ENCODE measurements at regions not wholly inside any gene's neighbourhood (a gene's known extent, or its start where the extent isn't known, plus 50 kb on each side); places are given as distances from the start of the nearest gene placed in this dataset.
"Not testable (repeated sequence)": the region's sequence is repeated elsewhere in the genome, so short reads cannot be mapped to it uniquely, and the experiment has no call there.

GRCh38 chr17:72786-73185 lies 64.6 kb upstream of the SCGB1C2 start:
- H3K36me3 ChIP-seq (ENCODE audit: control insufficient read depth in 2 of 4, insufficient read depth in 4 of 4, low read length in 3 of 4); H3K23me2 ChIP-seq (ENCODE audit: low read depth, low read length); H2BK120ac ChIP-seq (replicated peaks; ENCODE audit: low read depth, low read length); H3K4ac ChIP-seq (replicated peaks; ENCODE audit: insufficient read length, low read depth, low read length); H3K56ac ChIP-seq (replicated peaks; ENCODE audit: insufficient read length, low read depth, low read length); H3K4me2 ChIP-seq (ENCODE audit: insufficient read depth in 1 of 2, low read depth in 2 of 2, low read length in 2 of 2); H2BK5ac ChIP-seq (ENCODE audit: low read depth, low read length); H3K4me1 ChIP-seq (replicated peaks in 1 of 4; ENCODE audit: control insufficient read depth in 3 of 4, insufficient read depth in 4 of 4, low read length in 3 of 4); H4K8ac ChIP-seq (ENCODE audit: extremely low read depth, insufficient read depth, low read length); H4K20me1 ChIP-seq (replicated peaks in 1 of 2; ENCODE audit: control insufficient read depth in 1 of 2, insufficient read depth in 2 of 2, low read length in 2 of 2); H4K91ac ChIP-seq (replicated peaks; ENCODE audit: insufficient read length, low read length); H4K5ac ChIP-seq (ENCODE audit: insufficient read length, low read depth, low read length); H2BK15ac ChIP-seq (ENCODE audit: low read length); H3K27ac ChIP-seq (ENCODE audit: low read depth, low read length); CTCF ChIA-PET (ENCODE audit: partially characterized antibody); H3K18ac ChIP-seq (ENCODE audit: extremely low read depth, low read length); FAIRE-seq; H3K79me2 ChIP-seq (ENCODE audit: control insufficient read depth in 1 of 2, insufficient read depth in 2 of 2, low read length in 2 of 2); H2BK12ac ChIP-seq (ENCODE audit: low read depth, low read length); POLR2A ChIA-PET (ENCODE audit: partially characterized antibody); H2AFZ ChIP-seq (ENCODE audit: low read length); H3K27me3 ChIP-seq (replicated peaks in 1 of 4; ENCODE audit: control insufficient read depth in 3 of 4, extremely low read depth in 1 of 4, insufficient read depth in 3 of 4, low read length in 3 of 4); H3K4me3 ChIP-seq (ENCODE audit: extremely low read depth in 1 of 4, insufficient read depth in 2 of 4, low read depth in 3 of 4, low read length in 4 of 4); H3K14ac ChIP-seq (ENCODE audit: insufficient read length); H3K79me1 ChIP-seq (ENCODE audit: low read depth, low read length); H3K23ac ChIP-seq (ENCODE audit: insufficient read length); H2AK5ac ChIP-seq (ENCODE audit: low read depth, low read length); H2BK20ac ChIP-seq (ENCODE audit: low read length); H3K9me3 ChIP-seq (ENCODE audit: insufficient read depth in 2 of 2, low read depth in 1 of 2, low read length in 1 of 2); H3K9ac ChIP-seq (replicated peaks in 1 of 4; ENCODE audit: extremely low read depth in 1 of 4, low read depth in 3 of 4, low read length in 3 of 4): not testable (repeated sequence)
- 67% methylated on average over 7 of the region's 9 CpGs; no CpG with 5 or more reads in 1 of the 2 experiments for WGBS, 2 experiments (ENCODE audit: extremely low coverage in 1 of 2, insufficient coverage in 1 of 2, insufficient read length in 1 of 2, insufficient replicate concordance in 2 of 2, low coverage in 1 of 2, low lambda C conversion rate in 2 of 2, missing lambda C conversion rate in 1 of 2)
- DNase-seq (ENCODE audit: low read depth in 1 of 2, low spot score in 2 of 2) = peak in 1 of 2 experiments; percentile 56

Data from H1 (cell line).